Activated naive CD8-positive, alpha-beta T cell (primary cell): ENCODE measurements at regions not wholly inside any gene's neighbourhood (a gene's known extent, or its start where the extent isn't known, plus 50 kb on each side); places are given as distances from the start of the nearest gene placed in this dataset.

Source experiments
- H3K27ac Mint-ChIP-seq: one replicate; pipeline ENCODE4 v1.8.0; 2021; ENCODE audit warnings: mixed read lengths
- H3K27me3 Mint-ChIP-seq: one replicate; pipeline ENCODE4 v1.8.0; 2021; ENCODE audit warnings: mixed read lengths
- H3K36me3 Mint-ChIP-seq: one replicate; pipeline ENCODE4 v1.8.0; 2021; ENCODE audit warnings: mixed read lengths
- H3K4me1 Mint-ChIP-seq: one replicate; pipeline ENCODE4 v1.8.0; 2021; ENCODE audit warnings: low read depth, mixed read lengths
- H3K4me3 Mint-ChIP-seq: one replicate; pipeline ENCODE4 v1.8.0; 2021; ENCODE audit warnings: mild to moderate bottlenecking, mixed read lengths
- H3K9me3 Mint-ChIP-seq: one replicate; pipeline ENCODE4 v1.8.0; 2021; ENCODE audit warnings: low read depth, mixed read lengths

DNA sequence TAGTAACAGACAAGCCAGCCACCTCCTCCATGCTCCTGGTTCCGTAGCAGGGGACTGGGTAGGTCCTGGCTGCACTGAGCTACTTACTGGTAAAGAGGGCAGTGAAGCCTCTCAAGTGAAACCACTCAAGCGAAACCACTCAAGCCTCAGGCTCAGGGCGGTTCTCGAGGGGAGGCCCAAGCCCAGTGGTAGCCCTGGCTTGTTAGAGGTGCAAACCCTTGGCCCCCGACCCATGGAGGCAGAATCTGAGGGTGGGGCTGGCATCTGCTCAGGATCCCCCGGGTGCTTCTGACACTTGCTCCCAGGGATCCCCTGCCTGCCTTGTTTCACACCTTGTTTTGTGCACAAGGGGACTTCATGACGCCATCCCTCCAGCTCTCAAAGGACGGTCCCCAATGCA, 76.5 kb upstream of the OLFM1 start:
- H3K9me3 Mint-ChIP-seq = no peaks in the 10 kb centered on the region
- no peak overlapping the region for H3K27ac Mint-ChIP-seq
- H3K4me3 Mint-ChIP-seq = no peak overlapping the region

GRCh38 chr9:135012166-135012565, 75.3 kb upstream of the OLFM1 start:
- Mint-ChIP-seq H3K4me3 (no peak overlapping the region), H3K27me3 (peaks cover 2% of the 10 kb centered on the region), H3K4me1 (no peaks in the 10 kb centered on the region), H3K9me3 (no peaks in the 10 kb centered on the region), H3K27ac (no peak overlapping the region), H3K36me3 (no peaks in the 10 kb centered on the region)

More for the DNA sequence above, 76.5 kb upstream of the OLFM1 start:
- Mint-ChIP-seq H3K36me3 (no peaks in the 10 kb centered on the region), H3K27me3 (peaks cover 2% of the 10 kb centered on the region), H3K4me1 (no peaks in the 10 kb centered on the region)

DNA sequence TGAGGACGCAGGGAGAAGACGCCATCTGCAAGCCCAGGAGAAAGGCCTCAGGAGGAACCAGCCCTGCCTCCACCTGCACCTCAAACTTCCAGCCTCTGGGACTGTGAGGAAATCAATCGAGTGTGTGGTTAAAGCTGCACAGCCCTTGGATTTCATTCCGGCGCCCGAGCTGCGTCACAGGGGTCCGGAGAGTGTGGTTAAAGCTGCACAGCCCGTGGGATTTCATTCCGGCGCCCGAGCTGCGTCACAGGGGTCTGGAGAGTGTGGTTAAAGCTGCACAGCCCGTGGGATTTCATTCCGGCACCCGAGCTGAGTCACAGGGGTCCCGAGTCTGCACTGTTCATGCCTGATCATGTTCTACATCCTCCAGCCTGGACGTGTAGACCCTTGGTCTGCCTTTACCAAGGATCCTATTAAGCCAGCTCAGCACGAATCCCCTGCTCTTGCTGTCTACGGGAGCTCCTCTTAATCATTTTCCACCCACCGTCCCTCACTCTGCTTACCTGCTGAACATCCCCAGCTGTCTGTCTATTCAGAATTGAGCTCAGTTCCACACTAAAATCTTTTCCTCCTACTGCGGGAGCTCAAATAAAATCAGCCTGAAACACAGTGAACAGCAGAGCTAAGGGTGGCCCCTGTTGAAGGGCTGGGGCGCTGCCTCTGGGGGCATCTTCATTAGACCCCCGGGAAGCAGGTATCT, 73.0 kb upstream of the OLFM1 start:
- Mint-ChIP-seq H3K27ac (no peak overlapping the region), H3K4me3 (no peak overlapping the region), H3K9me3 (no peaks in the 10 kb centered on the region), H3K4me1 (no peaks in the 10 kb centered on the region), H3K36me3 (no peaks in the 10 kb centered on the region), H3K27me3 (peaks cover 2% of the 10 kb centered on the region)

DNA sequence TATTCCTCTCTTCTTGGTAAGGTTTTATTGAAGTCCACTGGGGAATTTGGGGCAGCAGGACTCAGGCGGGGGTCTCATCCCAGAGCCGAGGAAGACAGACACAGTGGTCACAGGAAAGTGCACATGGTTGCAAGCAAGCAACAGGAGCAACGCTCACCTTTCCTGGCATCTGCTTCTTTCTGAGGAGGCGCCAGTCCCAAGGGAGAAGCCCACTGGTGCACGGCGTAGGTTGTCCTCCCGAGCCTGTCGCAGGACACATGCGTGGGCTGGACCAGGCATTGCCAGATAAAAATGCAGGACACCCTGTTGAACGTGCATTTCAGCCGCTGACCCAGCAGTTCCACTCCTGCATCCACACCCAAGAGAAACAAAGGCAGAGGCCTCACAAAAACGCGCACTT, 72.4 kb upstream of the OLFM1 start:
- Mint-ChIP-seq H3K27ac (no peak overlapping the region), H3K36me3 (no peaks in the 10 kb centered on the region), H3K4me1 (no peaks in the 10 kb centered on the region), H3K27me3 (peaks cover 2% of the 10 kb centered on the region), H3K4me3 (no peak overlapping the region), H3K9me3 (no peaks in the 10 kb centered on the region)

- no peak overlapping the region for H3K4me3 Mint-ChIP-seq
- no peak overlapping the region for H3K27ac Mint-ChIP-seq
- peaks cover 2% of the 10 kb centered on the region for H3K27me3 Mint-ChIP-seq
- H3K9me3 Mint-ChIP-seq = no peaks in the 10 kb centered on the region
- H3K36me3 Mint-ChIP-seq = no peaks in the 10 kb centered on the region
- H3K4me1 Mint-ChIP-seq = no peaks in the 10 kb centered on the region
These were observed 71.9 kb upstream of the OLFM1 start for GRCh38 chr9:135015565-135015964.

DNA sequence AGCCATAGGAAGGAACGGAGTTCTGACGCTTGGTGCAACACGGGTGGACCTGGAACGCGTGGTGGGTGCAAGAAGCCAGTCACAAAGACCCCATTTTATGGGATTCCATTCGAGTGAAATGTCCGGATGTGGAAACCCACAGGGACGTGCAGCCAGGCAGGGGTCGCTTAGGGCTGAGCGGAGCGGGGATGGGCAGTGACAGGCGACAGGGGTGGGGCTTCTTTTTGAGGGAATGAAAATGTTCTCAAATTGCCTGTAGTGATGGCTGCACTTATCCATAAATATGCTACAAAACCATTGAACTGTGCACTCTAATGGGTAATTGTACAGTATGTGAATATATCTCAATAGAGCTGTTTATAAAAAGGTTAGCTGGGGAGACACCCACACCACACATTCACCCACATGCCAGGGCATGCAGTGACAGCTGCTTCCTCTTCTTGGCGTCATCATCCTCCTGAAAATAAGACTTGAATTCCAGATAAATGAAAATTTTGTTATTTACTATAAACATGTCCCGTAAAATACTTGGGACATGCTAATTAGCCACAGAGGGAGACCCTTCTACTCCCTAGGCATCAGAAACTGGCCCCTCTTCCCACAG, 71.3 kb upstream of the OLFM1 start:
- peaks cover 2% of the 10 kb centered on the region for H3K27me3 Mint-ChIP-seq
- H3K4me1 Mint-ChIP-seq = no peaks in the 10 kb centered on the region
- H3K36me3 Mint-ChIP-seq = no peaks in the 10 kb centered on the region
- H3K4me3 Mint-ChIP-seq = no peak overlapping the region
- no peaks in the 10 kb centered on the region for H3K9me3 Mint-ChIP-seq
- no peak overlapping the region for H3K27ac Mint-ChIP-seq

DNA sequence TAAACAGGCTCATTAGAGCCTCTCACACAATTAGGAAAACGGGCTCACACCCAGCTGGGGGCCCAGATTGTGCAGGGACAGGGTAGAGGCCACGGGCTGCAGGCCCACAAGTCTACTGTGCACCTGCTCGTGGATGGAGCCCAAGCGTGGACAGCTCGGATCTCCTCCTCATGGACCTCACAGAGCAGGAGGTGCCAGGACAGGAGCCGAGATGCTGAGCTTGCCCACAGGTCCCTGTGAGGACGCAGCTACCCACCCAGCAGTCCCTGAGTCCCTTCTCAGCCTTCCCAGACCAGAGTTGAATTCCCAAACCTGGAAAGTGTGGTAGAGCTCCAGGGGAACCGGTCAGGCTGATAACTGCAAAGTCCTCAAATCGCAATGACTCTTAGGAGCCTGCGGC, 70.6 kb upstream of the OLFM1 start:
- no peaks in the 10 kb centered on the region for H3K36me3 Mint-ChIP-seq
- H3K27ac Mint-ChIP-seq = no peak overlapping the region
- peaks cover 2% of the 10 kb centered on the region for H3K27me3 Mint-ChIP-seq
- H3K4me3 Mint-ChIP-seq = no peak overlapping the region
- no peaks in the 10 kb centered on the region for H3K9me3 Mint-ChIP-seq
- H3K4me1 Mint-ChIP-seq = no peaks in the 10 kb centered on the region

GRCh38 chr9:135017899-135018298, 69.6 kb upstream of the OLFM1 start:
- Mint-ChIP-seq H3K27me3 (peaks cover 2% of the 10 kb centered on the region), H3K9me3 (no peaks in the 10 kb centered on the region), H3K4me1 (no peaks in the 10 kb centered on the region), H3K27ac (no peak overlapping the region), H3K4me3 (no peak overlapping the region), H3K36me3 (no peaks in the 10 kb centered on the region)

- no peak overlapping the region for H3K27ac Mint-ChIP-seq
- H3K4me3 Mint-ChIP-seq = no peak overlapping the region
- no peaks in the 10 kb centered on the region for H3K9me3 Mint-ChIP-seq
- H3K4me1 Mint-ChIP-seq = no peaks in the 10 kb centered on the region
- no peaks in the 10 kb centered on the region for H3K36me3 Mint-ChIP-seq
- peaks cover 2% of the 10 kb centered on the region for H3K27me3 Mint-ChIP-seq
These were observed 69.1 kb upstream of the OLFM1 start for GRCh38 chr9:135018306-135018915.

DNA sequence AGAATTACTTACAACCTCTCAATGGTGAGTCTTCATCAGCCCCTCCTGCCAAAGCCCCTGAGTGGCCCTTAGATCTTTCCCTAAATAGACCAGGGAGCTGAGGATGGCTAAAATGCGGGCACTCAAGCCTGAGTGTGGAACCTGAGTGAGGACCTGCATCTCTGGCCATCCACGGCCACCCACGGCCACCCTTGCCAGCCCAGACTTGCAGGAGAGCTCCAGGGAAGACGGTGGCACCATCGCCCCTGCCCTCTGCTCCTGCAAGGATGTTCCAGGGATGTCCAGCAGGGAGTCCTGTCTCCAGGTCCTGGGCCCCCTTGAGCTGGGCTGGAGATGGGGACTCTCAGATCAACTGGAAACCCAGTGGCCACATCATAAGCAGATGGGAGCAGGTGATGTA, 68.2 kb upstream of the OLFM1 start:
- H3K9me3 Mint-ChIP-seq = no peaks in the 10 kb centered on the region
- H3K4me3 Mint-ChIP-seq = no peak overlapping the region
- no peaks in the 10 kb centered on the region for H3K36me3 Mint-ChIP-seq
- no peak overlapping the region for H3K27ac Mint-ChIP-seq
- H3K27me3 Mint-ChIP-seq = no peaks in the 10 kb centered on the region
- H3K4me1 Mint-ChIP-seq = no peaks in the 10 kb centered on the region

GRCh38 chr9:135020481-135021392, 66.7 kb upstream of the OLFM1 start:
- Mint-ChIP-seq H3K36me3 (no peaks in the 10 kb centered on the region), H3K27me3 (no peaks in the 10 kb centered on the region), H3K4me3 (no peak overlapping the region), H3K4me1 (no peaks in the 10 kb centered on the region), H3K27ac (no peak overlapping the region), H3K9me3 (no peaks in the 10 kb centered on the region)

GRCh38 chr9:135021393-135021789, 66.1 kb upstream of the OLFM1 start:
- H3K4me3 Mint-ChIP-seq = no peak overlapping the region
- no peak overlapping the region for H3K27ac Mint-ChIP-seq
- H3K9me3 Mint-ChIP-seq = no peaks in the 10 kb centered on the region
- no peaks in the 10 kb centered on the region for H3K27me3 Mint-ChIP-seq
- no peaks in the 10 kb centered on the region for H3K4me1 Mint-ChIP-seq
- no peaks in the 10 kb centered on the region for H3K36me3 Mint-ChIP-seq

- H3K4me3 Mint-ChIP-seq = no peak overlapping the region
- H3K4me1 Mint-ChIP-seq = no peaks in the 10 kb centered on the region
- no peaks in the 10 kb centered on the region for H3K27me3 Mint-ChIP-seq
- no peak overlapping the region for H3K27ac Mint-ChIP-seq
- no peaks in the 10 kb centered on the region for H3K9me3 Mint-ChIP-seq
- no peaks in the 10 kb centered on the region for H3K36me3 Mint-ChIP-seq
These were observed 65.1 kb upstream of the OLFM1 start for GRCh38 chr9:135022191-135022870.

- Mint-ChIP-seq H3K9me3 (no peaks in the 10 kb centered on the region), H3K27ac (no peak overlapping the region), H3K4me3 (no peak overlapping the region), H3K4me1 (no peaks in the 10 kb centered on the region), H3K36me3 (no peaks in the 10 kb centered on the region), H3K27me3 (no peaks in the 10 kb centered on the region)
These were observed 64.2 kb upstream of the OLFM1 start for GRCh38 chr9:135023088-135023785.
